ENCODE measurements at regions not wholly inside any gene's neighbourhood (a gene's known extent, or its start where the extent isn't known, plus 50 kb on each side); places are given as distances from the start of the nearest gene placed in this dataset.

DNA sequence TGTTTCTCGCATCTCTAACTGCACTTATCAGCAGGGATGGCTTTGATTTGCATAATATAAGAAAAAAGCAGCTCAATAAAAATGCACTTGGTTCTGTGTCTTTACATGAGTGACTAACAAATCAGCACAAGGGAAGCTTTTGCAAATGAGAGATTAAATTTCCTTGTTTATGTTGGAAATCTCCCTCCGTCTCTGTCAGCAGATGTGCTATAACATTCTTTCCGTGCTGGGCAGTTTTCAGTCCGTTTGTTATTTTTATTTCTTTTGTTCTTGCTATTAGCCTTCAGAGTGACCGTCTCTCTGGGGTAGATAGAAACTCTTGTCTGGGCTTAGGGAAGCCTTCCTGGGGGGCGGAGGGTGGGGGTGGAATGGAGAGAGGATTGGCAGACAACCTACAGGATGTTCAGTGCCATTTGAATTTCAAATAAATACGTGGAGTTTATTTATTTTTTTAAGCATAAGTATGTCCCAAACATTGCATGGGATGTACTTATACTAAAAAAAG is 96.0 kb downstream of the GATA3 start:
- TF ChIP-seq, protein P1, sequence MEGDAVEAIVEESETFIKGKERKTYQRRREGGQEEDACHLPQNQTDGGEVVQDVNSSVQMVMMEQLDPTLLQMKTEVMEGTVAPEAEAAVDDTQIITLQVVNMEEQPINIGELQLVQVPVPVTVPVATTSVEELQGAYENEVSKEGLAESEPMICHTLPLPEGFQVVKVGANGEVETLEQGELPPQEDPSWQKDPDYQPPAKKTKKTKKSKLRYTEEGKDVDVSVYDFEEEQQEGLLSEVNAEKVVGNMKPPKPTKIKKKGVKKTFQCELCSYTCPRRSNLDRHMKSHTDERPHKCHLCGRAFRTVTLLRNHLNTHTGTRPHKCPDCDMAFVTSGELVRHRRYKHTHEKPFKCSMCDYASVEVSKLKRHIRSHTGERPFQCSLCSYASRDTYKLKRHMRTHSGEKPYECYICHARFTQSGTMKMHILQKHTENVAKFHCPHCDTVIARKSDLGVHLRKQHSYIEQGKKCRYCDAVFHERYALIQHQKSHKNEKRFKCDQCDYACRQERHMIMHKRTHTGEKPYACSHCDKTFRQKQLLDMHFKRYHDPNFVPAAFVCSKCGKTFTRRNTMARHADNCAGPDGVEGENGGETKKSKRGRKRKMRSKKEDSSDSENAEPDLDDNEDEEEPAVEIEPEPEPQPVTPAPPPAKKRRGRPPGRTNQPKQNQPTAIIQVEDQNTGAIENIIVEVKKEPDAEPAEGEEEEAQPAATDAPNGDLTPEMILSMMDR (IDR thresholded peaks at IDR 0.05; ENCODE audit: poor library complexity) = no peak
- no peak for TF ChIP-seq EZH2phosphoT487 (IDR thresholded peaks at IDR 0.05; ENCODE audit: low read depth, severe bottlenecking, unreplicated experiment)
